ENCODE measurements at regions not wholly inside any gene's neighbourhood (a gene's known extent, or its start where the extent isn't known, plus 50 kb on each side); places are given as distances from the start of the nearest gene placed in this dataset.

DNA sequence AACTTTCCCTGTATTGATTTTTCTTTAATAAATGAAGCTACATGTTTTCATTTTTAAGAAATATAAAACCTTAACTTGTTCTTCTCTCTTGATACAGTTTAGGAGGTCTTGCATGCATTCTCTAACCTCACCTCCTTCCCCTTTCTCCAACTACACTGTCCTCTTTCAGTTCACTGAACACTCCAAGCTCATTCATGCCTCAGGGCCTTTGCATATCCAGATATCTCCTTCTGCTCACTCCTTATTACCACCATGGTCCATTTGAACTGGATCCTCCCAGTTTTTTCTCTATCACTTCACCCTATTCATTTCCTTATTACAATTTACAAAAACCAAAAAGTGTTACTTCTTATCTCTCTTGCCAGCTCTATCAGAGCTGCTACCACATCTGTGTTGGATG, 242.9 kb upstream of the PLEKHG7 start:
- no peak for DNase-seq

DNA sequence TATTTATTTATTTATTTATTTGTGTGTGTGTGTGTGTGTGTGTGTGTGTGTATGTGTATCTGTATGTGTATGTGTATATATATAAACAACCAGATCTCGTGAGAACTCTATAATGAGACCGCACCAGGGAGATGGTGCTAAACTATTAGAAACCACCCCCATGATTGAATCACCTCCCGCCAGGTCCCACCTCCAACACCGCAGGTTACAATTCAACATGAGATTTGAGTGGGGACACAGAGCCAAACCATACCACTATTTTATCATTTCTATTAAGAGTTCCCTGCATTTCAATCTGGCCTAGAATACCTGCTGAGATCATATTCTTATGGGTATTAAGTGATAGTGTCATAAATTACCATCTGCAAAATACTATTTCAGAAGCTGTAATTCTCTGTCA, 243.8 kb upstream of the PLEKHG7 start:
- DNase-seq = no peak

DNA sequence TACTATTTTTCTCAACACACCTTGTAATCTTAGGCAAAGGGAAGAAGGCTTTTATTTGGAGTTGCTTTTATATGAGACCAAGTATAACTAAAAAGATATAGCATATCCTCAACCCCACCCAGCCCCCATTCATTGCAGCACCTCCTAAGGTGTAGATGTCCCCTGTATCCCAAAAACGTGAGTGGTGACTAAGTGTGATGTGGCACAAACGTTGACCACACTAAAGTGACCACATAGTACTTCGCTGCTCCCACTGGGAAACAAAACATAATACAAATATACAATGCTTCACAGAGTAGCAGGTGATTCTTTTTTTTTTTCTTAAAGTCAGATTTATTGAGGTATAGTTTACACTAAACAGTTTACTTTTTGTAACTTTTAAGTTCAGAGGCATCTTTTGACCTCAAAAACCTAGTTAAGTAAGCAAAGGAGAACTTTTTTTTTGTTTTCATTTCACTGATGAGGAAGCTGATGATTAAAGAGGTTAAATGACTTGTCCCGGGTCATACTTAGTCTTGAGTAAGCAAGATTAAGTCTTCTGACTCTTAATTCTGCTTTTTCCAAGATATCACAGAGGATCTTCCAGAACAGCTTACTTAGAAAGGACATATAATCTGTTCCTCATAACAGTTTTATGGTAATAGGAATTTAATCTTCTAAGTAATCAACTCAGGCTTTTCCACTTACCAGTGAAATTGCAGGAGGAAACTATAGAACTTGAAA, 245.2 kb upstream of the PLEKHG7 start:
- DNase-seq = no peak

DNA sequence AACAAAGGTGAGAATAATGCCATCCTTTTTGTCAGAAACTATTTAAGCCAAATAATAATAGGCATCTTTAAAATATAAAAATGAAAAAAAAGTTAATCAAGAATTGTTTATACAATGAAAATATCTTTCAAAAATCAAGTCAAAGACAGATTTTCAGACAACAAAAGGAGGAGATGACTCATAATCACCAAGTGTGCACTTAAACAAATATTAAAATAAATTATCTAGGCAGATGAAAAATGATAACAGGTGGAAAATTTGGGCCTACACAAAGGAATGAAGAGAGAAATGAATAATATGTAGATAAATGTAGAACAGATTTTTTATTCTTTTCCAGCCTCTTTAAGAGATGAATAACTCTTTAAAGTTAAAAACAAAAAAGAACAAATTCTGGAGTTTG, 250.0 kb upstream of the PLEKHG7 start:
- no peak for DNase-seq

DNA sequence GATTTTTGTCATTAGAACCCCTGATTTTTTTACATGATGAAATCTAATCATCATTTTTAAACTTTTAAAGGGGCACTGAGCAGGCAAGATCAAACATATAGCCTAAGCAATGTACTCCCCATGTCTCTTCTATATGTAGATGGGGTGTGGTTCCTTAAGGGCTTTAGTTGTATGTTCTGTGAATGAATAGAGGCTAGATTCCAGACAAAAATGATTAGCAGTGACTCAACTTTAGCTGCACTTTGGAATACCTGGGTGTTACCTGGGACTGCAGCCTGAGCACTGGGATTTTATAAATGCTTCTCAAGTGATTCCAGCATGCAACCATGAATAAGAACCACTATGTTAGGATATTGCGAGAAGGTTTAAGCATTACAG, 256.7 kb upstream of the PLEKHG7 start:
- DNase-seq = no peak

DNA sequence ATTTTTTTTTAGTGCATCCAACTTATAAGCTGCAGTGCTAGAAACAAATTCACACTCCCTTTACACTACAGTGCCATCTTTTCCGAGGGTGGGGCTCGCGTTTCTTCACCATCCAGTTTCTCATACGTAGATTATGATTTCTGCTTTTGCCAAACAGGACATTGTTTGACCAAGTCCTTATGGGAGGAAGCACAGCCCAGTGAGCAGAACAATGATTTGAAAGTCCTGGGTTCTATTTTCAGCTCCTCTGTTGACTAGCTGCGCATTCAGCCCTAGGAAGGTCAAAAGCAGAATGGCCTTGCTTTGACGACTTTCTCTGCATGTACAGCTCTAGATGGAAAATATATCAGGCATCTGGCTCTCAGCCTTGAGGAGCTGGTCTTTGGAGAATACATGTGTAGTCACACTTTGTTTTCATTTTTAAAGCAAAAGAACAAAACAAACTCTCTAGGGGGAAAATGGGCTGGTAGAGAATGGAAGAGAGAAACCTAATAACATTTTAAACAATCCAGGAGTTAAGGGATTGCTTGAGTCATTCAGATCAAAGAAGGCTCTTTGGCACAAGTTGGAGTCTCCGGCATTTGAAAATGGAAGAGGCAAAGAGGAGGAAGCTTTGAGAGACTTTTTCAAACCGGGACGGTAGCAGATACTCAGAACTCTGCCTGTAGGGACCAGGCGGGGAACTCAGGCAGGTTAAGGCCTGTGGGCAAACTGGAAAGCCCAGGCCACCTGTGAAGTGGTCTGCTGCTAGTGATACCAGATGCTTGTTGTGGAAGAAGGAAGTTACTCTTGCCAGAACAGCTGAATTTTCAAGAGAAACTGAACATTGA, 257.3 kb upstream of the PLEKHG7 start:
- DNase-seq = no peak

DNA sequence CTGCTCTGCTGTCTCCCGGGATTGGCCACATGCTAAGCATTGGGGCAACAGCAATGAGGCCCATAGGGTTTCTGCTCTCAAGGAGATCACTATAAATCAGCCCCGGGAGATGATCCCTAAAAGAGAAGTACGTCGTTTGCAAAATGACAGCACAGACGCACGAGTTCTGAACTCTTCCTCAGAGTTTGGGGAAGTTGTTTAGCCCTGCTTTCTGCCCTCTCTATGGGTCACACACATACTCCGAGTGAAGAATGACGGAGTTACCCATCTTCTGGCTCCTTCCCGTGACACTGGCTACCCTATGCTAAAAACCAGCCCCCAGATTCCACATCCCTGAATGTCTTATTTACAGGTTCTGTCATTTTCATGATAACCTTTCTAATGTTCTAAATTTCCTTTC, 258.0 kb upstream of the PLEKHG7 start:
- DNase-seq = no peak

DNA sequence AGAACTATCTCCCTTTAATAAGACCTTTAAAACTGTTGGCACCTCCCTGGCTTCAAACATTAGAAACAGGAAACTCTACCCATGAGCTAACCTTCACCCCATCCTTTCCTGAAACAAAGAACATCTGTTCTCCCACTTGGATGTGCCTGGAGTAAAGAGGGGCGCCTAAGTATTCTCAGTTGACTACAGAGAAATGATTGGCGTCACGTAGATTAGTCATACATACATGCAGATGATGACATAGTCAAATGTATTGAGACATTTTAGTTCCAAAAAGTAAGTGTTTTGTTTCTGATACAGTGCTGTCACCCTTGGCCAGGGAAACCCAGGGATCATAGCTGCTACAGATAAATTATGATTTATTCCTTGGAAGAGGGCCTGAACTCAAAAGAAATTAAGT, 260.0 kb upstream of the PLEKHG7 start:
- DNase-seq = no peak

DNA sequence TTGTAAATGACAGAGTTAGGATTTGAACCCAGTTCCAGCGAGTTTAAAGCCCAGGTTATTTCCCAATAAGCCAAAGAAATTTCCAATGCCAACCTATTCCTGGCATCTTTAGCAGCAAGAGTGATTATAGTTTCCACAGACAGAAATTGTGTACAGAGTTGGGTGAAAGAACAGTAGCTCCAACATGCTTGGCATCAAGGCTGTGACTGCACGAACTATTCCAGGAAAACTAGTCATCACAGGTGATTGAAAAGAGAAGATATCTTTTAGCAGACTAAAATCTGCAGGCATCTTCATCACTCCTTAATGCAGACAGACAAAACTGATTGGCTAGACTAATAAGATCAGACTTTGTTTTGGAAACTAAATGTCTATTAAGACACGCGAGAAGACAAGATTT, 262.7 kb upstream of the PLEKHG7 start:
- DNase-seq = no peak

DNA sequence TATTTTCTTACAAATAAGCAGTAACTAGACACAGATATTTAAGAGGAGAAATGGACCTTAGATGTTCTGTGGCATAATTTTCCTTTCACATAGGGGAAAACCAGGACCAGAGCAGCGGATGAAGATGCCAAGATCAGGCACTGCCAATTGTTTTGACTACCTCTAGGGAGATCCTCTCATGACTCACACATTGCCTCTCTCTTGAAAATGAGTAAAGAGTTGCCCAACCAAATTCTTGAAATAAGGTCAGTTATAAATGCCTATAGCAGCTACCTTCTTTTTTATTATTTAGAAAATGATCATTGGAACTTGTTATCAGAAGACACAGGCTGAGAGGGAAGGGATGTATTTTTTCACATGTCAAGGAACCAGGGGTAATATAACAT, 263.4 kb upstream of the PLEKHG7 start:
- no peak for DNase-seq

DNA sequence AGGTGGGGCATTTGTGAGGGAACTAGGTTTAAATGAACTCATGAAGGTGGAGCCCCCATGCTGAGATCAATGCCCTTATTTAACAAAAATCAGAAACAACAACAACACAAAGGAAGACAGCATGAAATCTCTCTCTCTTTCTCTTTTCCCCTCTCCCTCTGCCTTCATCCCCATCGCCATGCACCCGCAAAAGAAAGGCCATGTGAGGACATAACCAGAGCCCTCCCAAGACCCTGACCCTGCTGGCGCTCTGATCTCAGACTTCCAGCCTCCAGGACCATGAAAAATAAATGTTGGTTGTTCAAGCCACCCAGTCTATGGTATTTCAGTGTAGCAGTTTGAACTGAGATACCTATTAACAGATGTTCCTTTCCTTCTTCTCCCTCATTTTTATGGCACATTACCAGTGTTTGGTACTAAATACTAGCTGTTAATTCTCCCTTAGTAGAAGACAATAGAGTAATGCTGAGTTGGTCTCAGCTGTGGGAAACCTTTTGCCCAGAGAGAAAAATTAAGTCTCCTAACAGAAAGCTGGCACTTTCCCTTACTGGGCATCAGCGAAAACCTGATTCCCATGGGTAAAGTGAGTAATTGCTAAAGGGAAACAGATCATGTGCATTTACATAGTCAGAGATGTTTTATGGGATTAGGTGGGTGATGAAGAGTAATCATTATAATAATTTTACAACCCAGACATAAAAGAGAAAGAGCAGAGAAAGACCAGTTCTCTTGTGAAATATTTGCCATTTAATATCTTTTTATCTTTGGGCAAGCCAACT, 264.0 kb upstream of the PLEKHG7 start:
- no peak for DNase-seq

DNA sequence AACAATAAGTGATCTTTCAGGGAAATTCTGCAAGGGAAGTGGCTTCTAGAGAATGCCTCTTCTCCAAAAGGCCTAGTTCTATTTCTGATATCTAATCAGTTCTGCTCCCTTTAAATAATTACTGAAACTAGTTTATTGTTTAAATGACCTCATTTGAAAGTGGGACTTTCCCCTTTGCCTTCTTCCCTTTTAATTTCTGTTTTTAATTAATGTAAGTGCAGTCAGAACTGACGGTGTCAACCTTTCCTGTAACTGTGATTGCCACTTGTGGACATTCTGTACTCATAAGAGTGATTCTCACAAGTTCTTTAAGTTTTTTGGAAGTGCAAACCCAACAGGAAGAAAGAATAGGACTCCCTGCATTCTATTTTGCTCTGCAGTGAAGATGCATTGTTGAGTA, 265.3 kb upstream of the PLEKHG7 start:
- DNase-seq = no peak

DNA sequence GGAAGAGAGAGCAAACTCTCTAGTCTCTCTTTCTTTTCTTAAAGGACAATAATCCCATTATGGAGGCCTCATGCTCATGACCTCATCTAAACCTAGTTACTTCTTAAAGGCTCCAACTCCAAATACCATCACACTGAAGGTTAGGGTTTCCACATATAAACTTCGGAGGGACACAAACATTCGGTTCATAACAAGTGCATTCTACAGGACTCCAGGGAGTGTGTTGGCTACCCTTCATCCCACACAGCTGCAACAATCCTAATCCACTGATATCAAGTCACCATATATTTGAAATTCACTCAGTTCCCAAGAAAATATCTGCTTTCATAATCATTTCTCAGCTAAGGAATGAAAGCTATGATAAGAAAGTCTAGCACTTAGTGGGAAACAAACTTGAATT, 265.9 kb upstream of the PLEKHG7 start:
- DNase-seq = no peak

DNA sequence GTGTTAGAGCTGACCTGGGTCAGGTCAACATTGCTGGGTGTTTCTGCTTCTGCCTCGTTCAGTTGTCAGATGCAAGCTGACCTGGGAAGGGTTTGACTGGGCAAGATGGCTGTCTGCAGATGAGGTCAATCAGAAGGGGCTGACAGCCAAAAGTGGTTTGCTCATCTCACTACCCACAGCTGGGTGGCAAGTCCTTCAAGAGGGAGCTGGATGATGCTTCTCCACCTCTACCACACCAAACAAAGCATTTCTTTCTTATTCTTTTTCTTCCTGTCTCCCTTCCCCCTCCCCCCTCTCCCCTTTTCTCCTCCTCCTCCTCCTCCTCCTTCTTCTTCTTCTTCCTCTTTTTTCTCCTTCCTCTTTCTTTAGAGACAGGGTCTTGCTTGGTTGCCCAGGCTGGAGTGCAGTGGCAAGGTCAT, 268.2 kb upstream of the PLEKHG7 start:
- no peak for DNase-seq

DNA sequence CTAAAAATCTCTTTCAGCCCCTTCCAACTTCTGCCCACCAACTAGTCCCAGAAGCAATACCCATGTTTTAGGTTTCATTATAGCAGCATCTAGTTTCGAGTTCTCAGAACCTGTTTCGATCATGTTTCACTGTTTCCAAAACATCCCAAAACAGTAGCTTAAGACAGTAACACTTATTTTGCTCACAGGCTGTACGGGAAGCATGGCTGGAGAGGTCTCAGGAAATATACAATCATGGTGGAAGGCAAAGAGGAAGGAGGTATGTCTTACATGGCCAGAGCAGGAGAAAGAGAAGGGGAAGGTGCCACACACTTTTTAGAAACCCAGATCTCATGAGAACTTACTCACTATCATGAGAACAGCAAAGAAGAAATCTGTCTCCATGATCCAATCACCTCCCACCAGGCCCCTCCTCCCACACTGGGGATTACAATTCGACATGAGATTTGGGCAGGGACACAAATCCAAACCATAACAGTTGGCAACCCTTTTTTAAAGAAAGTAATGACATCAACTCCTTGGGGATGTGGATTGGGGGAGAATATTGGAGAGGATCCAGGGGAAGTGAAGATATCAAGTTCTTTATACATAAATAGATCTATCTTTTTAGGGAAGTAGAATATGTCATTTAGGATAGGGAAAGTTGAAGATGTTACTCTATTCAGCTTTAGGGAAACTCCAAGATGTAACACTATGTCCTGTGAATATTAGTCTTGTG, 269.9 kb upstream of the PLEKHG7 start:
- DNase-seq = no peak

DNA sequence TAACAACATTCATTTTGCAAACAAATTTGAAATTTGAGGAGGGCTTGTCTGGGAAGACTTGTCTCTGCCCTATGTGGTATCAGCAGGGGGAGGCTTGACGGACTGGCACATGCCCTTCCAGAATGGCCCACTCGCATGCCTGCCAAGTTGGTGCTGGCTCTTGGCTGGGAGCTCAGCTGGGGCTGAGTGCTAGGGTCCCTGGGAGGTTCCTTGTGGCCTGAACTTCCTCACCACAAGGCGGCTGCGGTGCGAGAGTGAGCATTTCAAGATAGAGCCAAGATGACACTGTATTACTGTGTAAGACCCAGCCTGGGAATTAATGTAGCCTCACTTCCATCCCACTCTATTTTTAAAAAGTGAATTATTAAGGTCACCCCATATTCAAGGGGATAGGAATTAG, 271.6 kb upstream of the PLEKHG7 start:
- DNase-seq = no peak

DNA sequence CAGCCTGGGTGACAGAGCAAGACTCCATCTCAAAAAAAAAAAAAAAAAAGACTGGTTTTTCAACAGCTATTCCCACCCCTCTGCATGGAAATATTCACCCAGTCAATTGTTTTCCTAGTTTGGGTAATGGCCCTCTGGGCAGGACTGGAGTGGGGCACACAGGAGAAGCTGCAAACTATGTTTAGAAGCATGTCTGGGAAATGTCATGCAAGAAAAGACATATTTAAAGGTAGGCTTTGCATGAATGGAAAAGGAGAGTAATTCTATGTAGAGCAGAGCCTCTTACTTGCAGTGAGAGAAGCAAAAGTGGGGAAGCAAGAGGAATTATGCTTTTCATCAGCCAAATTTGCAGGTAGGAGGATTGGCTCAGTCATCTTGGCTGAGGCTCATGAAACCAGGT, 276.5 kb upstream of the PLEKHG7 start:
- DNase-seq = no peak

DNA sequence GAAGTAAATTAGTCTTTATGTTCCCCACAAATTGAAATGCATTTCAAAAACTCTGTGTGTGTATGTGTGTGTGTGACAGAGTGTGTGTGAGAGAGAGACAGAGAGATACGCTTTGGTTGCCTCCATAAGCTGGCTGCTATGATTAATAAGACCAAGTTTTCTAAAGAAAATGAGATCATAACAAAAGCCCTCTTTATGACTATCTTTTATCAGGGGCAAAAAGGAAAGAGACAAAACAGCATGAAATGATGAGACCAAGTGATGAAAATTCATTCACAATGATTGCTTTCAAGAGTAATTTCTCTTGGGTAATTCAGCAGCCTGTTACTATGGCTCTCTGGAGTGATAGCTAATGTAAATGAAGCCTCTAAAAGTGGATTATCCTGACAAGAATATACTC, 277.6 kb upstream of the PLEKHG7 start:
- DNase-seq = no peak

DNA sequence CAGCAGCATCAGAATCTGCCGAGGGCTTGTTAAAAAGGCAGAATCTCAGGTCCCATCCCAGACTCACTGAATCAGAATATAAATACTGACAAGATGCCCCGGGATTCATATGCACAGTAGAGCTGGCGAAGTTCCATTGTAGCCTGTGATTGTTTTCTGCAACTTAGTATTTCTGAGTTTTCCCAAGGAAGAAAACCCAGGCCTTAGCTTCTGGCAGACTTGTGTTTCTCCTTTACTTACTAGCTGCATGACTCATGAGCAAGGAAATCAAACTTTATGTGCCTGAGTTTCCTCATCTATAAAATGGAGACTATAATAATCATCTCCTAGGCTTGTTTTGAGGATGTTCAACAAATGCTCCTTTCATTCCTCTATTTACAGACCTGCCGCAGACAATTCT, 278.5 kb upstream of the PLEKHG7 start:
- DNase-seq = no peak

DNA sequence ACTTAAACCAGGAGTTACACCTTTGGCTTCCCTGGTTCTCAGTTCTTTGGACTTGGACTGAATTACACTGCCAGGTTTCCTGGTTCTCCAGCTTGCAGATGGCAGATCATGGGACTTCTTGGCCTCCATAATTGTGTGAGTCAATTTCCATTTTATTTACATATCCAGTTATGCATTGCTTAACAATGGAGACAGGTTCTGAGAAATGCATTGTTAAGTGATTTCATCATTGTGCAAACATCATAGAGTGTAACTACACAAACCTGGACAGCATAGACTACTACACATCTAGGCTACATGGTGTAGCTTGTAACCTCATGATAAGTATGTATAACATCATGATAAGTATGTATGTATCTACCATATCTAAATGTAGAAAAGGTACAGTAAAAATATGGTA, 276.1 kb upstream of the BTG1 start:
- peak; percentile 5 for DNase-seq

DNA sequence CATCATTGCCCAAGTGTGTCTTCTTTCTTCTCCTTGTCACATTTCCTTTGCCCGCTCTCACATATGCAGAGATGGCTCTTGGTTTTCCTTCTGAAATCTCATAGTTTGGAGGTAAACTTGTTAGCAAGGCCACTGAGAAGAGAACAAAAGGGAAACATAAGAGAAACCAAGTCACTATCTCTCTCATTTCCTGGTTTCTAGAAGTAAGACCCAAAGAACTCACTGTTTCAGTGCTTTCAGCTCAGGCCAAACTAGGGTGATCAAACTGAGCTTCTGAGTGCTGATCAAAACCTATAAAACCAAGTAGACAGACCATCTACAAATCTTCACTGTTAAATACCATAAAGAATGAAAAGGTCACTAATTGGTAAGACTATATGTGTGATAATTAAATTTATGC, 275.4 kb upstream of the BTG1 start:
- DNase-seq = no peak

DNA sequence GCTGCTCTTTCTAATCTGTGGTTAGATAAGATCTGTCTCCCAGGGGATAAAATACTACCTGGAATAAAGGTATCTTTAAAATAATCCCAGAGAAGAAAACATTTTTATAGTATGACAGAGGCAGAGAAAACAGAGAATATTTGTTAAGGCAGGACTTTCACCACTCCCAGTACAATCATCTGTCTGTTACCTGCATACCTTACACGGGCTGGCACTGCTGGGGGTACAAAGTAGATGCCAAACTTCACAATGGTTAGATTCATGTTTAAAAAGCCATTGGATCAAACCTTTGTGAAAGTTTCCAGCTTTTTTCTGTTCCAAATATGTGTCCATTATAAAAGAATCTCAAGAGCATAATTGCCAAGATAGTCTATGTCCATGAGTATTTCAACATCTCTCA, 273.6 kb upstream of the BTG1 start:
- no peak for DNase-seq

DNA sequence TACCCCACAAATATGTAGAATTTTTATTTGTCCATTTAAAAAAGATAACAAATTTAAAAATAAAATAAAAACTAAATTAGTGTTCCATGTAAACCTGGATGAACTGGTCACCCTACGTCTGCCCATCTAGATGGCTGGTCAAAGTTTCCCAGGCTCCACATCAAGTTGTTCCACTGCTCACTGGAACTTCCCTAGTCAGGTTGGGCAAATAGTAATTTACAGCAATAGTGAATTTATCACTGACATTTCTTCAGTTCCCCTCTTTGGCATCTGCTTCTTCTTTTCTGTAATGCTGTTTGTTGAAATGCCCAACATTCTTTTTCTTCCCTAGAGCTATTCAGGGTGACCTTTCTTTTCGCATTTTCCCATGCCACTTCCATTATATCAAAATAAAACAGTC, 272.7 kb upstream of the BTG1 start:
- DNase-seq = no peak
